Neural progenitor cell (in vitro differentiated cells): ENCODE measurements at regions not wholly inside any gene's neighbourhood (a gene's known extent, or its start where the extent isn't known, plus 50 kb on each side); places are given as distances from the start of the nearest gene placed in this dataset.

Experiments
- CTCF ChIP-seq: fragments of 200-600 bp; sonication (generic); IDR thresholded peaks from 2 replicates; pipeline ENCODE4 v1.5.1; 2017; ENCODE audit warnings: antibody characterized with exemption, mild to moderate bottlenecking
- EZH2 ChIP-seq: fragments of 200-600 bp; sonication (generic); IDR thresholded peaks from 2 replicates; pipeline ENCODE4 v1.6.1; 2017; ENCODE audit warnings: antibody characterized with exemption, mild to moderate bottlenecking, moderate library complexity
- EZH2phosphoT487 ChIP-seq: fragments of 200-600 bp; sonication (generic); IDR thresholded peaks from 2 replicates; pipeline ENCODE4 v1.6.1; 2017; ENCODE audit warnings: antibody characterized with exemption

DNA sequence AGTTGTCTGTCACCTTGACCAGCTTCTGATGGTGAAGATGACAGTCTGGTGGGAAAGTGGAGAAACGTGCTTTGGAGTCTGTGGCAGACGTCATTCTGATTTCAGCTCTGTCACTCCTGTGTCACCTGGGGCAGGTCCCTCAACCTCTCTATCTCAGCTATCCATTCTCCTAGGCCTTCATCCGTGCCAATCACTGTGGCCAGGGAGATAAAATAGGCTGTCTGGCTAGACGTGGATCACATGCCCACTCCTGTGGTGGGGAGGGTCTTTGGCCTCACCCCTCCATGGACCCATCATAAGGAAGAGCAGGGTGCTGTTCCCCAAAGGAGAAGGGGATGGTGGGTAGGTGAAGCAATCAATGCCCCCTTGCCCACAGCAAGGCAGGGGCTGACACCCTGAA lies 140.3 kb downstream of the ACTL8 start:
- TF ChIP-seq CTCF (no peak), EZH2 (no peak), EZH2phosphoT487 (no peak)
